Adrenal gland (tissue), 9 donors: ENCODE measurements at regions not wholly inside any gene's neighbourhood (a gene's known extent, or its start where the extent isn't known, plus 50 kb on each side); places are given as distances from the start of the nearest gene placed in this dataset.

ENCODE experiments used
- DNase-seq, 7 donors: peaks; one replicate each; pipeline ENCODE4 v3.0.0-alpha.2; 2019 to 2020
- H3K27ac ChIP-seq, 5 donors: fragments of 200-600 bp; sonication (generic) in 4 of 5; 1 replicate in 3 of 5; 2 replicates in 2 of 5; pipeline versions ENCODE4 v1.5.1 to v1.8.0; 2016 to 2020; ENCODE audit warnings: mild to moderate bottlenecking in 1 of 5
- H3K27me3 ChIP-seq: fragments of 200-600 bp; 2 replicates; pipeline ENCODE4 v1.8.0; 2021
- H3K36me3 ChIP-seq, 2 donors: fragments of 200-600 bp; replicated peaks in 1 of 2; 1 replicate in 1 of 2; 2 replicates in 1 of 2; pipeline versions ENCODE4 v1.5.1 to v1.8.0; 2018 to 2022
- H3K4me1 ChIP-seq, 2 donors: fragments of 200-600 bp; replicated peaks in 1 of 2; 1 replicate in 1 of 2; 2 replicates in 1 of 2; pipeline versions ENCODE4 v1.5.1 to v1.8.0; 2018 to 2021
- H3K4me3 ChIP-seq, 4 donors: fragments of 200-600 bp; sonication (generic) in 3 of 4; one replicate each; pipeline ENCODE4 v1.5.1; 2016 to 2018
- H3K9me3 ChIP-seq, 3 donors: fragments of 200-600 bp; sonication (generic) in 1 of 3; replicated peaks in 1 of 3; 1 replicate in 2 of 3; 2 replicates in 1 of 3; pipeline versions ENCODE4 v1.5.1 to v1.8.0; 2016 to 2021
- CTCF ChIP-seq, 6 experiments: fragments of 450-650 bp in 4 of 6; fragments of 200-600 bp in 2 of 6; sonication (generic) in 1 of 6; IDR thresholded peaks; 1 replicate in 5 of 6; 2 replicates in 1 of 6; pipeline versions ENCODE4 v1.5.1 to v1.8.0; 2016 to 2021; ENCODE audit warnings: antibody characterized with exemption in 6 of 6, mild to moderate bottlenecking in 2 of 6, moderate library complexity in 1 of 6
- POLR2A ChIP-seq, 2 donors: fragments of 450-650 bp; IDR thresholded peaks; one replicate each; pipeline ENCODE4 v1.6.1; 2017; ENCODE audit warnings: antibody characterized with exemption in 2 of 2, mild to moderate bottlenecking in 2 of 2, moderate library complexity in 1 of 2
- WGBS, 4 donors: extraction: QIAGEN DNeasy Blood & Tissue Kit in 2 of 4; methylation state at CpG; one replicate each; pipeline versions ENCODE4 v1.1.5 to v1.1.7; 2013 to 2017; 5-methylcytosine and 5-hydroxymethylcytosine counted together
- intact Hi-C, 2 donors: fragments of 100-400 bp; cut with DNase I; formaldehyde crosslinking; loops; one replicate each; pipeline versions ENCODE4 v1.14.1 to v1.15.0; 2022 to 2023
- donor health status: healthy with polysubstance abuse.
- donor health status: Bipolar disorder and iron deficiency.
- donor health status: DM: yes; HTN: yes; CAD: no.
- donor health status: DM: no; HTN: no; CAD: no.
- donor health status: DM: no; HTN: no; CAD: no.

GRCh38 chr12:30537228-30537627 is 158.4 kb downstream of the IPO8 start:
- H3K36me3 ChIP-seq = no peaks in the 10 kb centered on the region
- WGBS, 4 donors = 89 to 93% (median 92%) methylated on average over 2 of the region's 2 CpGs
- no peak for DNase-seq
- no peaks in the 10 kb centered on the region for H3K9me3 ChIP-seq
- no peaks in the 10 kb centered on the region for H3K27me3 ChIP-seq
- intact Hi-C loops = no loop called here
- TF ChIP-seq CTCF (IDR thresholded peaks at IDR 0.05) (no peak), POLR2A (IDR thresholded peaks at IDR 0.05) (no peak)
- no peak overlapping the region for H3K27ac ChIP-seq
- H3K4me1 ChIP-seq = no peaks in the 10 kb centered on the region
- no peak overlapping the region for H3K4me3 ChIP-seq

- WGBS, 4 donors = 46 to 67% (median 52%) methylated on average over 5 of the region's 5 CpGs
- H3K9me3 ChIP-seq = no peaks in the 10 kb centered on the region
- DNase-seq = no peak
- TF ChIP-seq POLR2A (IDR thresholded peaks at IDR 0.05) (no peak), CTCF (IDR thresholded peaks at IDR 0.05) (no peak)
- intact Hi-C loops = no loop called here
- no peaks in the 10 kb centered on the region for H3K4me1 ChIP-seq
- no peaks in the 10 kb centered on the region for H3K27me3 ChIP-seq
- no peaks in the 10 kb centered on the region for H3K36me3 ChIP-seq
- H3K27ac ChIP-seq = no peak overlapping the region
- H3K4me3 ChIP-seq = no peak overlapping the region
Observed at GRCh38 chr12:30533558-30534265, 162.0 kb downstream of the IPO8 start.

GRCh38 chr12:30531731-30532678 is 163.7 kb downstream of the IPO8 start:
- intact Hi-C loops = no loop called here
- TF ChIP-seq POLR2A (IDR thresholded peaks at IDR 0.05) (no peak), CTCF (IDR thresholded peaks at IDR 0.05) (no peak)
- Histone ChIP-seq H3K9me3 (no peaks in the 10 kb centered on the region), H3K36me3 (no peaks in the 10 kb centered on the region), H3K4me1 (no peaks in the 10 kb centered on the region), H3K27me3 (no peaks in the 10 kb centered on the region), H3K4me3 (no peak overlapping the region), H3K27ac (no peak overlapping the region)
- 92 to 94% (median 93%) methylated on average over 8 of the region's 8 CpGs for WGBS, 4 donors
- no peak for DNase-seq

GRCh38 chr12:30529489-30530269 is 166.0 kb downstream of the IPO8 start:
- no peak for DNase-seq
- no peaks in the 10 kb centered on the region for H3K27me3 ChIP-seq
- TF ChIP-seq POLR2A (IDR thresholded peaks at IDR 0.05) = no peak
- no peak for TF ChIP-seq CTCF (IDR thresholded peaks at IDR 0.05)
- intact Hi-C loops = no loop called here
- no peak overlapping the region for H3K27ac ChIP-seq
- H3K4me1 ChIP-seq = no peaks in the 10 kb centered on the region
- WGBS, 4 donors = 85 to 91% (median 88%) methylated on average over 4 of the region's 4 CpGs
- no peaks in the 10 kb centered on the region for H3K9me3 ChIP-seq
- no peak overlapping the region for H3K4me3 ChIP-seq
- no peaks in the 10 kb centered on the region for H3K36me3 ChIP-seq
